Heart left ventricle (tissue), 16 donors: ENCODE measurements at regions not wholly inside any gene's neighbourhood (a gene's known extent, or its start where the extent isn't known, plus 50 kb on each side); places are given as distances from the start of the nearest gene placed in this dataset.

Source experiments
- ATAC-seq, 4 donors: fragments of 200-7000 bp; cut with Tn5 transposase; one replicate each; pipeline ENCODE4 v1.9.1; 2020 to 2022; ENCODE audit warnings: moderate library complexity in 4 of 4, mild to moderate bottlenecking in 3 of 4, moderate number of reproducible peaks in 1 of 4
- DNase-seq, 5 donors: peaks; one replicate each; pipeline ENCODE4 v3.0.0-alpha.2; 2020
- H3K27ac ChIP-seq, 12 donors: fragments of 200-600 bp; sonication (generic) in 4 of 12; one replicate each; pipeline versions ENCODE4 v1.5.0 to v1.8.0; 2016 to 2022; ENCODE audit warnings: mild to moderate bottlenecking in 2 of 12
- H3K27me3 ChIP-seq, 9 donors: fragments of 200-600 bp; sonication (generic) in 2 of 9; one replicate each; pipeline versions ENCODE4 v1.5.1 to v1.8.0; 2016 to 2022; ENCODE audit warnings: mild to moderate bottlenecking in 3 of 9
- H3K36me3 ChIP-seq, 9 donors: fragments of 200-600 bp; sonication (generic) in 2 of 9; one replicate each; pipeline versions ENCODE4 v1.5.0 to v1.8.0; 2018 to 2022; ENCODE audit warnings: mild to moderate bottlenecking in 2 of 9
- H3K4me1 ChIP-seq, 12 donors: fragments of 200-600 bp; sonication (generic) in 4 of 12; one replicate each; pipeline versions ENCODE4 v1.5.0 to v1.8.0; 2016 to 2022; ENCODE audit warnings: mild to moderate bottlenecking in 3 of 12
- H3K4me3 ChIP-seq, 12 donors: fragments of 200-600 bp; sonication (generic) in 4 of 12; one replicate each; pipeline versions ENCODE4 v1.5.0 to v1.8.0; 2017 to 2022; ENCODE audit warnings: mild to moderate bottlenecking in 9 of 12, moderate library complexity in 4 of 12
- H3K9me3 ChIP-seq, 12 donors: fragments of 200-600 bp; sonication (generic) in 4 of 12; one replicate each; pipeline versions ENCODE4 v1.5.0 to v1.8.0; 2016 to 2022; ENCODE audit warnings: mild to moderate bottlenecking in 1 of 12
- CTCF ChIP-seq, 12 donors: fragments of 200-600 bp; sonication (generic) in 4 of 12; IDR thresholded peaks; one replicate each; pipeline versions ENCODE4 v1.5.0 to v1.8.0; 2018 to 2022; ENCODE audit warnings: antibody characterized with exemption in 12 of 12, mild to moderate bottlenecking in 5 of 12
- POLR2A ChIP-seq, 2 donors: fragments of 450-650 bp; IDR thresholded peaks; one replicate each; pipeline ENCODE4 v1.6.1; 2017; ENCODE audit warnings: antibody characterized with exemption in 2 of 2, mild to moderate bottlenecking in 2 of 2, moderate library complexity in 2 of 2
- WGBS, 4 donors: extraction: QIAGEN DNeasy Blood & Tissue Kit in 2 of 4; methylation state at CpG; one replicate each; pipeline versions ENCODE4 v1.1.5 to v1.1.7; 2013 to 2018; 5-methylcytosine and 5-hydroxymethylcytosine counted together
- intact Hi-C, 10 donors: fragments of 100-400 bp; cut with DNase I; formaldehyde crosslinking; loops; one replicate each; pipeline versions ENCODE4 v1.11.1 to v1.14.2; 2022
- donor health status: ischemic (EF 13 %, LVEDD 7.1; RV severe dilation, severe dysfunction).
- donor health status: healthy with polysubstance abuse.
- donor health status: DM: no; HTN: yes; CAD: no.
- donor health status: DM: no; HTN: no; CAD: no.
- donor health status: ischemic (EF 25% LVEDD 6.9; RV normal size, moderate dysfunction).
- donor health status: ischemic (EF 25% LVEDD 5.7; RV mildly dilated, moderate dysfunction).
- donor health status: healthy.
- donor health status: DM: yes; HTN: yes; CAD: no.
- donor health status: ischemic (EF 35%, LVEDD 5.7; RV mildly dilated, moderate dysfunction).
- donor health status: nonischemic (EF 11% LVEDD 7.7; RV severe dilation, severe dysfunction).
- donor health status: DM: yes; HTN: yes; CAD: no.
- donor health status: PGD.
- donor health status: ischemic (EF 29% LVEDD 5.4; RV normal size, mild dysfunction).
- donor health status: nonischemic (EF 23%, LVEDD 6.1; RV moderate dilation, normal function).

GRCh38 chr3:88312256-88312655 is 162.5 kb downstream of the C3orf38 start:
- Histone ChIP-seq H3K27ac (no peak overlapping the region), H3K27me3 (no peaks in the 10 kb centered on the region), H3K4me1 (no peaks in the 10 kb centered on the region), H3K4me3 (no peak overlapping the region), H3K36me3 (no peaks in the 10 kb centered on the region), H3K9me3 (no peaks in the 10 kb centered on the region)
- intact Hi-C loops, result no loop called here
- 71 to 76% (median 71%) methylated on average over 2 of the region's 2 CpGs for WGBS, 4 donors
- DNase-seq, result no peak
- TF ChIP-seq CTCF (IDR thresholded peaks at IDR 0.05) (no peak), POLR2A (IDR thresholded peaks at IDR 0.05) (no peak)
- no peak for ATAC-seq

GRCh38 chr3:88318067-88318466 is 168.3 kb downstream of the C3orf38 start:
- Histone ChIP-seq H3K36me3 (no peaks in the 10 kb centered on the region), H3K4me1 (no peaks in the 10 kb centered on the region), H3K27ac (no peak overlapping the region), H3K27me3 (no peaks in the 10 kb centered on the region), H3K9me3 (no peaks in the 10 kb centered on the region), H3K4me3 (no peak overlapping the region)
- intact Hi-C loops, result no loop called here
- DNase-seq, result no peak
- TF ChIP-seq POLR2A (IDR thresholded peaks at IDR 0.05) (no peak), CTCF (IDR thresholded peaks at IDR 0.05) (no peak)
- no peak for ATAC-seq
- WGBS, 4 donors, result 84 to 95% (median 90%) methylated on average over 3 of the region's 3 CpGs

- intact Hi-C loops, result no loop called here
- no peaks in the 10 kb centered on the region for H3K27me3 ChIP-seq
- no peak overlapping the region for H3K4me3 ChIP-seq
- H3K4me1 ChIP-seq, result no peaks in the 10 kb centered on the region
- ATAC-seq, result no peak
- H3K27ac ChIP-seq, result no peak overlapping the region
- TF ChIP-seq CTCF (IDR thresholded peaks at IDR 0.05), result no peak
- no peak for TF ChIP-seq POLR2A (IDR thresholded peaks at IDR 0.05)
- no peak for DNase-seq
- no peaks in the 10 kb centered on the region for H3K9me3 ChIP-seq
- H3K36me3 ChIP-seq, result no peaks in the 10 kb centered on the region
- WGBS, 4 donors, result 53 to 69% (median 60%) methylated on average over 3 of the region's 3 CpGs
Measured at GRCh38 chr3:88321363-88322050, 171.7 kb downstream of the C3orf38 start.

- no peaks in the 10 kb centered on the region for H3K36me3 ChIP-seq
- no peak overlapping the region for H3K4me3 ChIP-seq
- TF ChIP-seq CTCF (IDR thresholded peaks at IDR 0.05), result no peak
- no peak for TF ChIP-seq POLR2A (IDR thresholded peaks at IDR 0.05)
- H3K4me1 ChIP-seq, result no peaks in the 10 kb centered on the region
- H3K27me3 ChIP-seq, result no peaks in the 10 kb centered on the region
- WGBS, 4 donors, result 84 to 89% (median 88%) methylated on average over 2 of the region's 2 CpGs
- no peak overlapping the region for H3K27ac ChIP-seq
- H3K9me3 ChIP-seq, result peaks cover 0 to 4% (median 0%) of the 10 kb centered on the region in 12 donors
- ATAC-seq (no peak), DNase-seq (no peak)
- intact Hi-C loops, result no loop called here
Measured at GRCh38 chr3:88324788-88325187, 175.0 kb downstream of the C3orf38 start.
